ENCODE measurements at regions not wholly inside any gene's neighbourhood (a gene's known extent, or its start where the extent isn't known, plus 50 kb on each side); places are given as distances from the start of the nearest gene placed in this dataset.

DNA sequence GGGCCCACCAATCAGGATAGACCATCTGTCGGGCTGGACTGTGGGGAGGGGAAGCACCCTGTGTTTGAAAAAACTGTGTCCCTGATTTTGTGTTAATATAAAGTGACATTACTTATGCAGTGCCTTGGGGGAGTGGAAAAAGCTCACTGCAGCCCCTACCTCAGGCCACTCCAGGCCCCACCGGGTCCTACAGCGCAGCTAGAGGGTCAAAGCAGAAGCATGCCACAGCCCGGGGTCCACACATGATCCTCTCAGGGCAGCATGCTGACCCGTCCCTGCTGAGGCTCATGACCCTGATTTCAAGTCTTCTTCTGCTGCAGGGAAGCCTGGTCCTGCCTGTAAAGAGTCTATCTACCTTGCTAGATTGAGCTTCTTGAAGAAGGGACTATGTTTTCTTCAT, 133.0 kb upstream of the PLCB4 start:
- no peak for DNase-seq (ENCODE audit: low read depth in 4 of 4, low spot score in 3 of 4)

DNA sequence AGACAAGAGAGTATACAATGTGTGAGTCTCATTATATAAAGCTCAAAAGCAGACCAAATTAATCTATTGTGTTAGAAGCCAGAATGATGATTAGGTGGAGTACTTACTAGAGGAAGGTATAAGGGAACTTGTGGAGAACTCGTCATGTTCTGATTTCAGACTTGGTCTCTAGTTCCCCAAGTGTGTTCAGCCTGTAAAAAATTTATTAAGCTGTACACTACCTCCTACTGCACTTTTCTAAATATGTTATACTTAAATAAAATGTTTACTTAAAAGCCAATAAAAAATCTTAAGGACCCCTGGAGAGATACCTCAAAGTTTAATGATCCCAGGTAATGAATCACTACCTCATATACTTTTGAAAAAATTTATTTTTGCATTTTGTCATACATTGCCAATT, 130.4 kb upstream of the PLCB4 start:
- DNase-seq (ENCODE audit: low read depth in 4 of 4, low spot score in 3 of 4) = no peak

DNA sequence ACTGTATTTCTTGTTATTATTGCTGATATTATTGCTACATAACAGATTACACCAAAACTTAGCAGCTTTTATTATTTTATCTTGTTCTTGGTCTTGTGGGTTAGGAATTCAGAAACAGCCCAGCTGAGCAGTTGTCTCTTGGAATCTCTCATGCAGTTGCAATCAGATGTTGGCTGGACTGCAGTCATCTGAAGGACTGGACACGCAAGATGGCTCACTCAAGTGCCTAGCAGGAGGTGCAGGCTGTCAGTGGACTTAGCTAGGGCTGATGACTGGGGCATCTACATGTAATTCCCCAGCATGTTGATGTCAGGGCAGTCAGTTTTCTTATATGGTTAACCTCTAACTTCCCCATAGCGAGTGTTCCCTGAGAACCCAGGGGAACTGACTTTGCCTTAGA, 128.6 kb upstream of the PLCB4 start:
- DNase-seq (ENCODE audit: low read depth in 4 of 4, low spot score in 3 of 4) = no peak

DNA sequence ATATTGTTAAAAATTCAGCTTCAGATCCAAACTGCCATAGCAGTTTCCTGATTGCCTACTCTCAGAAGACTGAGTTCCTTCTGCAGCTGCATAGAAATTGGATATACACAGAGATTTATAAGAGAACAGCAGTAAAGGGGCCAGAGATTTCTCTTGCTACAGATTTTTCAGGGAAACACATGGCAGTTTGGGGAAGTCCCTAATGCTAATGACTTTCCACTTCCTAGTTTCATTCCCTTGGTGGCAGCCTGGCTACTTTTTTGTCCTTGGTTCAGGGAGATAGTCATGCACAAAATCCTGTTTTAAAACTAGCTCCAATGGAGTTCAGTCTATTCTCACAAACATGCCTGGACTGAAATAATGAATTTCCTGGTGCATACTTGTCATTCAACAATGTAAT, 125.3 kb upstream of the PLCB4 start:
- DNase-seq (ENCODE audit: low read depth in 4 of 4, low spot score in 3 of 4) = no peak

DNA sequence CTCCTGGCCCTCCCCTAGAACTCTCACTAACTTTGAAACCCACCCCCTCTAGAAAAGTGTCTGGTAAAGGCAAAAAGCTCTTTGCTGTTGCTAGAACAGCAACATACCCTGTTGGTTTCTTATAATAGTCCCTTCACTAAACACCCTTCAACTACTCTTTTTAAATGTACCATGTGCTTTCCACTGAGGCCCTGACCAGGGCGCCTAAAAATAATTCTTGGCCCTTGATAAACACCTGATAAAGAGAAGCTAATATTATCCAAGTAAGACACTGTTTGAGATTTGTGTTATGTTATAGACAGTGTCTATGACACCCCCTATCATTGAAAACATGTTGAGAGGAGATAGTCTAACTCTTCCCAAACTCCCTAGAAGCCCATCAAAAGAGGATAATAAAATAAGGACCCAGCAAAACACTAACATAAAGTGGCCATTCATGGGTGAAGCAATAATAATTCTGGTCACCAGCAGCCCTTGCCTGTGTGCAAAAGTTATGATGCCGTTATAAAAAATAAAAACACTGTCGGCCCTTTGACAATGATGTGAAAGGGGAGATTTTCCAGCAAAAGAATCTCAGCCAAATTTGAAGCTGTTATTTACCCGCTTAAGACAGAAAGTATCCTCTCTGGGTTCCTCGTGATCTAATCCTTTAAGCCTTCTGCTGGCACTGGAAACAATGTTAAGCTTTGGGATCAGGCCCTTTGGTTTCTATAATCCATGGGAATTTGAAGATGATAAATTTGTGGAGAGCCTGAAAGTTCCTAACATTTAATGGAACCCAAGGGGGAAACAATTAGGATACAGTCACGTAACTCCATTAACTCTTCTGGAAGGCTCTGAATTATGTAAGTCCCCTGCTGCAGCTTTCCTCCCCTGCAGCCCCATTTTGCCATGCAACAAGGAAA, 122.6 kb upstream of the PLCB4 start:
- DNase-seq (ENCODE audit: low read depth in 4 of 4, low spot score in 3 of 4) = no peak

DNA sequence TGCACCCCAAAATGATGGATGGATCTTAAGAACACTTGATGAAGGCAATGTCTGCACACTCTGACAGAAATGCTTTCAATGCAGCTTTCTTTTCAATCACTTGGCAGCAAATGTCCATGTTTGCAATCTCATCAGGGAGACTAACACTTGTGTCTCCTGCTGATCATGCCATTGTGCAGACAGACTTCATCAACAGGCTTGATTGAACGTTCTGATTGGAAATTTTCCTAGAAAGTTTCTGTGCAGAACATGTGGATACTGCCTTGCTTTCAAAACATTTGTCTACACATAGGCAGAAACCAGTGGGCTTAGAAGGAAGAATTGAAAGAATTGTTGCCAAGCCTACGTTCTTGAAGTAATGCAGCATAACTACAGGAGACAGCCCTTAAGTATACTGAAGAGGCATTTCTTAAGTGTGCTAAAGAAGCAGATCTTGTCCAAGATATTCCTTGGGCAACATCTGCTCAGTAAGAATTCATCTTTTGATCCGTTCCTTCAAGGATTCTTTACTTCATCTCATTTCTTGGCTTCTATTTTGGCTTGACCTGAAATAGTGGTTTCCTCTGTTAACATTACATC, 120.4 kb upstream of the PLCB4 start:
- DNase-seq (ENCODE audit: low read depth in 4 of 4, low spot score in 3 of 4) = no peak

DNA sequence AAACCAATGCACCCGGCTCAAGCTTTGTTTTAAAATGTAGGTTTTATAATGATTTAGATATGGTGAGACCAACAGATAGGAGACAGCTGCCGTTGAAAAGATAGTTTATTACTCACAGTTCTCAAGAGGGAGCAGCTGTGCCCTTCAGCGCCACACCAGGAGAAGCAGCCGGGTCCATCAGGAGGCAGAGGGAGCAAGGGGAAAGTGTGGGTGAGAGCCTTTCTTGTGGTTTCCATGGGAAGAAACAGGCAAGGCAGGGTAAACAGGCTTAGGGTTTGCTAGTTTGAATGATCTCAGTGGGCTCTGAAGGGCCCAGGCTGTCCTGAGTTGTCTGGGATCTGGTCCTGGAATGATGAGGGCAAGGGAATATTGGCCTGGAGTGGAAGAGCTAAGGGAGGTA, 117.7 kb upstream of the PLCB4 start:
- no peak for DNase-seq (ENCODE audit: low read depth in 4 of 4, low spot score in 3 of 4)

DNA sequence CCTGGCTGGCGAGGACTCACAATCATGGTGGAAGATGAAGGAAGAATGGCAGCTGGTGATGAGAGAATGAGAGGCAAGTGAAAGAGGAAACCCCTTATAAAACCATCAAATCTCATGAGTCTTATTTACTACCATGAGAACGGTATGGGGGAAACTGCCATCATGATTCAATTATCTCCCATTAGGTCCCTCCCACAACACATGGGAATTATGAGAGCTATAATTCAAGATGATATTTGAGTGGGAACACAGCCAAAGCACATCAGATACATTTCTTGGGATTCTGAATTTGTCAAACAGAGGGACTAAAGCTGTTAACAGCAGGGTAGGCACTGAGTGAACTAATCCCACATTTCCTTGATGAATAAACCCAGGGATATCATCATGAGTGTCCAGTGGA, 116.2 kb upstream of the PLCB4 start:
- peak in 1 of 4 donors; percentile 8 for DNase-seq (ENCODE audit: low read depth in 4 of 4, low spot score in 3 of 4)

DNA sequence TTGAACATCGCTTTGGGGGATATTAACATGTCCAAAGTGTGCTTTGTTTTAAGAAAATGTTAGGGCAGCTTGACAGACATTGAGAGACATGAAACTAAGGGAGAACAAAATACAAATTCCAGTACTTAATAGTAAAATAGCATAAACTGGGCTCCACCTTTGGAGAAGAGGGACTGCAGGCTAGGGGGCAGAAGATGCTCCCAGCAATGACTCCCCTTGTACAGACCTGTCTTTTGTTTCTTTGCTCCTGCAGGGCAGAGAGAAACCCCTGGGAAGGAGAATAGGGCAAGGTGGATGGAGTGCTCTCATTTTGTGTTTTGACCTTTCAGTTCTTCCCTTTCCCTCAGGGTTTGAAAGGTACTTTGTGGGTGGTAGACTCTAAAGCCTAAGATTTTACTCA, 115.6 kb upstream of the PLCB4 start:
- DNase-seq (ENCODE audit: low read depth in 4 of 4, low spot score in 3 of 4) = no peak

DNA sequence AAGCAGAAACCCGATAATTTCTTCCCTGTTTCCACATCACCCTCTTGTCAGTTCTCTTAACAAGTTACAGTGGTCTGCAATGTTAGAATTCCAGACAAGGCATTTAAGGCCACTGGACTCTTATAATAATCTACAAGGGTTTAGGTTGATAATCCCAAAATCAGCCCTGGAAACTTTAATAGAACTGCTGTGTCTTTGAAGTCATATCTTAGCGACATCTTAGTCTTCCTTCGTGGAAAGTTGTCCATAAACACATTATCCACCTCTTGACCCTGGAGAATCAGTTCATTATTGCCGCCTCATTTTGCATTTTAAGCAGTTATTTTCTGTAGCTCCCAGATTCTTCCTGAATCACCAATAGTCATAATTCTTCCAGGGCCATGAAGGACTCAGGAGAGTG, 108.6 kb upstream of the PLCB4 start:
- no peak for DNase-seq (ENCODE audit: low read depth in 4 of 4, low spot score in 3 of 4)

DNA sequence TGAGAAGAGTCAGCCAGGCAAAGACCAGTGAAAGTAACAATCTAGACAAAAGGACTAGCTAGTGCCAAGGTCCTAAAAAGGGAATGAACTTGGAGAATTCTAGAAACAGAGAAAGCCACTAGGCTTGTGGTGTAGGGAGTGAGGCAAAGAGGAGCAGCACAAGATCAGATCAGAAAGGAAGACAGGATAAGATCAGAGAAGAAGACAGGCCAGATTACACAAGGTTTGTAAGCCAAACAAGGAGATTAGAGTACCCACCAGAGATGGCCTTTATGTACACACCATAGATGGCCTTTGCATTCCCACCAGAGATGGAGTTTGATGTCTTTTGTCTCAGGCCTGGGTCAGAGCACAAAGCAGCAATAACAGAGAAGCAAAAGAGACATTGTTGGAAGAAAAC, 105.6 kb upstream of the PLCB4 start:
- DNase-seq (ENCODE audit: low read depth in 4 of 4, low spot score in 3 of 4) = no peak

DNA sequence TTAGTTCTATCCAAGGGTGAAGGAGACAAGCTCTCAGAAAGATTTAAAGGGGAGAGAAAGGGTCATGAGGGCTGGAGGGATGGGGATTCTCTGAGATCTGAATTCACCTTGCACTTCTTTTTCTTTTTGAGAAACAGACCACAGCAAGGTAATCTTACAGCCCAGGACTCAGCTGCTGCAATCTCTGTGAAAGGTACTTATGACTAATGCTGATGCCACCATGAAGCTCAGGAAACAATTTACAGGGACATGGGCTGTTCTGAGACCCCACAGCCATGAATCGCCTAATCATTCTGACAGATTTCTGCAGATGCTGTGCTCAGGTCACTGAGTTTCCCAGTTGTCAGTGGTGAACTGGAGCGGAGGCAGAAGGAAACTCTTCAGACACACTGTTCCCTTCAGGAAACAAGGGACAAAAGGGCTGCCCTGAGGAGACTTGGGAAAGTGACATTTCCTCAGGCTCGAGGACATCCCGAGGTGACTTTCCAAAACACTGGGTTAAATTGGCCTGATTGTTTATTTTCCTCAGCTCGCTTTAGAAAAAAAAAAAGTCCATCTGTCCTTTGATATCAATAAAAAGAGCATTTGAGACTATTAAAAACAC, 103.8 kb upstream of the PLCB4 start:
- no peak for DNase-seq (ENCODE audit: low read depth in 4 of 4, low spot score in 3 of 4)

DNA sequence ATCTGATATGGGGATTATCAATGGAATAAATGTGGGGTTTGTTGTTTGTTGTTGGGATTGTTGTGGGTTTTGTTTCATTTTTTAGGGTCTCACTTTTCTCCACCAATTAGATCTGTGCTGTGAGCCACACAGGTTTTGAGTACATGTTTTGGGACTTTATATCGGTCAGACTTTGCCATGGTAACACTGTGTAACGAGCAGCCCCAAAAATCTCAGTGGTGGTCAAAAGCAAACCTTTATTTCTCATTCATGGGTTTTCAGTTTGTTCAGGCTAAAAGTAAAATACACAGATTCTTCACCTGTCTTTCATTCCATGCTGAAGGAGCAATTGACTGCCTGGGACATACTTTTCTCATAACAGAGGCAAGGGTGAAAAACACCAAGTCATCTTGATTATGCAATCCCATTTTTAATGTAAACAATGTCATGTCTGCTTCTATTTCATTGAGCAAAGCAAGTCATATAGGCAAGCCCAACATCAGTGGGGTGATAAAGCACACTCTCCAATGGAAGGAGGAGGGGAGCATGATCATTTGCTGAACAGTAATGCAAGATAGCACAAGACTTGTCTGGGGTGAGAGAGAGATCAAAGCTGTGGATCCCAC, 101.1 kb upstream of the PLCB4 start:
- DNase-seq (ENCODE audit: low read depth in 4 of 4, low spot score in 3 of 4) = no peak

DNA sequence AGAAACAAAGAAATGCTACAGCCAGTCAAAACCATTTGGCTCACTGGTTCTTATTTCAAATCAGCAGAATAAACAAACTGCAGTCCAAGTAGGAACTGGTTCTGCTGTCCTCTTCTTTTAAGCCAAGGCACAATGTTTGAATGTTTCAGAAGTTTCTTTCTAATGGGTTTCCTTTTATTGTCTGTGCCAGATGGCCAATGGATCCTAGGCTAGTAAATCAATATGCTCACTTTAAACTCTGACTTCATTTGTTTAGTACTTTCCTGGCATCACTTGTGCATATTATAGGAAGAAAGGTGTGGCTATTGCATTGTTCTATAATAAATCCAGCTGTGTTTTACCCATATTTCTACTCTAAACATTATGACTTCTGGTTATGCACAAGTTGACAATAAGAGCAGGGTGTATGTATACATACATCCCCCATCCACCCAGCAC, 99.7 kb upstream of the PLCB4 start:
- no peak for DNase-seq (ENCODE audit: low read depth in 4 of 4, low spot score in 3 of 4)

DNA sequence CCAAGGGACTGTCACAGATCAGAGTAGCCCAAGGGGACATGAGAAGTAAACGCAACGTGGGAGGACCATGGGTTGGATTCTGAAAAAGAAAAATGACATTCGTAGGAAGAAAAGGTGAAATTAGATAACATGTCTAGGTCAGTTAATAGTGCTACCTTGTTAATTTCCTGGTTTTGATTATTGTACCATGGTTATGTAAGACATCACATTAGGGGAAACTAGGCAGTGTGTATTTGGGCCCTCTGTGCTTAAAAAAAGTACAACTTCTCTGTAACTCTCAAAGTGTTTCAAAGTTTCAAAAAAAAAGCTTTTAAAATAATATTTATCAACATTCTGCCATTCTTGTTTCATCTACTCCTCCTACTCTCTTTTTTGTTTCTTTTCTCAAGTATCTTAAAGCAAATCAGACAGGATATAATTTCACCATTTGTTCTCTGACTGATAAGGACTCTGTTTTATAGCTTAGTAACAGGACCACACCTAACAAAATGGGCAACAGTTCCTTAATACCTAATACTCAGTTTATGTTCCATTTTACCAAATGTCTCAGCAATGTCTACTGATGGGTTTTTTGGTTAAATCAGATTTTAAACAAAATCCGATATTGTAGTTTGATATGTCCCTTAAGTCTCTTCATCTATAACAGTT, 97.1 kb upstream of the PLCB4 start:
- no peak for DNase-seq (ENCODE audit: low read depth in 4 of 4, low spot score in 3 of 4)

DNA sequence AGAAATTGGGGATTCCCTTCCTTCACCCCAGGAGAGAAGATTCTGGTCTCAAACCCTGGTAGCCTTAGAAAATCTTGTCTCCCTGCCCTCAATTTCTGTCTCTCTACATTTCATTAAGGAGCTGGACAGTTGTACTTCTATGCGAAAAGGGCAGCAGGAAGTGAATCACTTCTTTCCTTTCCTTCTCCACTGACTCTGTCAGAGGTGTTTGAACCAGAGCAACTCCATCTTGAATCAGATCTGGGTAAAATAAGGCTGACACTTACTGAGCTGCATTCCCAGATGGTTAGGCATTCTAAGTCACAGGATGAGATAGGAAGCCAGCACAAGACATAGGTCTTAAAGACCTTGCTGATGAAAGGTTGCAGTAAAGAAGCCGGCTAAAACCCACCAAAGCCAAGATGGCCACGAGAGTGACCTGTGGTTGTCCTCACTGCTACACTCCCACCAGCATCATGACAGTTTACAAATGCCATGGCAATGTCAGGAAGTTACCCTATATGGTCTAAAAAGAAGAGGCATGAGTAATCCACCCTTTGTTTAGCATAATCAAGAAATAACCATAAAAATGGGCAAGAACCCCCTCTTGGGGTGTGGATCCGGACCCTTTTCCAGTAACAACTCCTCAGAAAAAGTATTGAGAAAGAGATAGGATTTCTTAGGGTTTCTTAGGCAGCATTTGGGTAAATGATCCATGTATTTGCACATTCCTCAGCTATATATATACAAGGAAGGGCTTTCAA, 95.8 kb upstream of the PLCB4 start:
- DNase-seq (ENCODE audit: low read depth in 4 of 4, low spot score in 3 of 4) = no peak

DNA sequence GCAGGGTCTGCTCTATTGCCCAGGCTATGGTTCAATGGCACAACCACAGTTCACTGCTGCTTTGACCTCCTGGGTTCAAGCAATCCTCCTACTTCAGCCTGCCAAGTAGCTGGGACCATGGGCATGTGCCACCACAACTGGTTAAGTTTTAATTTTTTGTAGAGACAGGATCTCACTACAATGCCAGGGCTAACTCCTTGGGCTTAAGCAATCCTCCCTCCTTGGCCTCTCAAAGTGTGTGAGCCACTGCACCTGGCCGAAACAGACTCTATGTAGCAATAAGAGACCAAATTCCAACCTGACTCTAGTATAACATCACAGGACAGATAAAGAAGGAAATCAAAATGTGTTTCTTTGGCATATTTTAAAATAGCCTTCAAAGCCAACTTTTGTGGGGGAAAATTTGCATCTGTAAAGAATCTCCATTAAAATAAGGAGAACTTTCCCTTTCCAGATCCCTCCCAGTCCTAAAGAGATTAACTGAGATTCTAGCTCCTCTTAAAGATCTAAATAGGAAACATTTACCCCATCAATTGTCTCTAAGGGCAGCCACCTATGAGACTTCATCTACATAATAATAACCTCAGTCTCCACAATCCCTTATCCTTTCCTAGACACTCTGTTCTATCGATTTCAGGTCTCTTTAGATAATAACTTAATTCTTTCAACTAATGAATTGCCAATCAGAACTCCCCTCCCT, 94.7 kb upstream of the PLCB4 start:
- no peak for DNase-seq (ENCODE audit: low read depth in 4 of 4, low spot score in 3 of 4)

DNA sequence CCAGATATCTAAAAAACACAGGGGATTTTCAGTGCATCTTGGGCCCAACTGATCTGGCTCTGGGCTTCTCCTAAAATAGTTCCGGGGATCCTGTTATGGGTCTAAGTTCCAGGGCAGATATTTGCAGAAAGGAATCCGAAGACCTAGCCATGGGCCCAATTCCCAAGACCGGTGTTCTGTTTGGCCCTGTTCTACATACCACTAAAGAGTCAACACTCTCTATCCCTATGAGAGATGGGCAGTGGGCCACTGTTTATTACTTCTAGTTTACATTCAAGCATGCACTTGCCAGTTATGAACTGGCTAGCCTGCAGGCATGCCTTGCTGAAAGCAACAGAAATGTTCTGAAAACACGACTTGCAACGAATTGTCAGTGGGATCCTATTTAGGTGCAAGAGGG, 87.4 kb upstream of the PLCB4 start:
- no peak for DNase-seq (ENCODE audit: low read depth in 4 of 4, low spot score in 3 of 4)

DNA sequence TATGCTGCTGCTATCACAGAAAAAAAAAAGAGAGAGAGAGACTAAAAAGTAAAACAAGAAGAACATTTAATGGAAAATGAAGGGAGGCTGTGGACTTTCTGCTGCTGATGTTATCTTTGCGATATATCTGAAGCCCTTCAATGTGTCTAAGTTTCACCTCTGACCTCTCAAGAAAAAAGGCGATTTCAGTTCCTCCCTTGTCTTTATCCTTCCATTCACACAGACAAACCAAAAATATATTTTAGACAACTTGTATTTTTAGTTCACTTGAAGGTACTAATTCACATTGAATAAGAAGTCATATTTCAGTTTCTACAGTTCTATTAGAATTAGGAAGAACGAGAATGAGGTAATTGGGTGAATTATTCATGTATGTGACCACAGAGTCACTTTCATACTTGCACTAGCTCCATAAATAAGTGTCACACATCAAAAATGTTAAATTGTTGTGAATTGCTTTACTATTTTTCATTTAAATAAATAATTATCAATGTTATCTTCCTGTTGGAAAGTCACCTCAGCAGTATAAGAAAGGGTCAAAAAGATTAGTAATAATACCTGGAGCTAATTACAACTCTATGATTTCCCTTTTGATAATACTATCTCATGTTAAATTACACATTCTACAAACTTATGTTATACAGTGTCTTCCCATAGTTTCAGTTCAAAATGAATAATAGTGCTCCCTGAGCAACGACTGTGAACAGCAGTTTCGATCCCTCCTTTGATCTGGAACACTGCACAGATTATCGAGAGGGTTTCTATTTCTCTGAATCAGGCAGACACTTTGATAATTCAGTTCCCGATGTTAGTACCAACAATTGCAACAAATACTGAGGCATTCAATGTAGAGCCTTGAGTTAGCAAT, 85.2 kb upstream of the PLCB4 start:
- DNase-seq (ENCODE audit: low read depth in 4 of 4, low spot score in 3 of 4) = no peak
